ENCODE measurements at regions not wholly inside any gene's neighbourhood (a gene's known extent, or its start where the extent isn't known, plus 50 kb on each side); places are given as distances from the start of the nearest gene placed in this dataset.

GRCh38 chrX:150254909-150255308 is 108.2 kb upstream of the MAMLD1 start:
- Histone ChIP-seq H3K27me3 (ENCODE audit: control insufficient read depth in 3 of 3, insufficient read depth in 3 of 3, low read length in 2 of 3) (peaks cover 0 to 5% (median 0%) of the 10 kb centered on the region in 3 donors), H3K9me3 (ENCODE audit: control insufficient read depth in 4 of 4, insufficient read depth in 3 of 4, low read length in 3 of 4) (no peaks in the 10 kb centered on the region), H3K36me3 (ENCODE audit: control insufficient read depth in 4 of 4, insufficient read depth in 4 of 4, low read length in 4 of 4) (no peaks in the 10 kb centered on the region), H3K27ac (ENCODE audit: low read depth in 1 of 2, low read length in 1 of 2) (no peak overlapping the region), H3K9ac (ENCODE audit: insufficient read depth in 1 of 2, low read length in 2 of 2) (no peak overlapping the region), H3K4me1 (ENCODE audit: control insufficient read depth in 5 of 5, insufficient read depth in 5 of 5, low read length in 5 of 5) (no peaks in the 10 kb centered on the region), H3K4me3 (no peak overlapping the region)
- no peak for TF ChIP-seq CTCF (IDR thresholded peaks at IDR 0.05; ENCODE audit: control extremely low read depth, extremely low read depth)
- ATAC-seq (ENCODE audit: insufficient read depth, low FRiP score) (no peak), DNase-seq (no peak)
- WGBS, 2 donors = 80 to 92% methylated on average over 3 of the region's 3 CpGs

- Histone ChIP-seq H3K4me3 (no peak overlapping the region), H3K4me1 (ENCODE audit: control insufficient read depth in 5 of 5, insufficient read depth in 5 of 5, low read length in 5 of 5) (no peaks in the 10 kb centered on the region), H3K27ac (ENCODE audit: low read depth in 1 of 2, low read length in 1 of 2) (no peak overlapping the region), H3K9ac (ENCODE audit: insufficient read depth in 1 of 2, low read length in 2 of 2) (no peak overlapping the region), H3K27me3 (ENCODE audit: control insufficient read depth in 3 of 3, insufficient read depth in 3 of 3, low read length in 2 of 3) (peaks cover 0 to 5% (median 0%) of the 10 kb centered on the region in 3 donors), H3K36me3 (ENCODE audit: control insufficient read depth in 4 of 4, insufficient read depth in 4 of 4, low read length in 4 of 4) (no peaks in the 10 kb centered on the region), H3K9me3 (ENCODE audit: control insufficient read depth in 4 of 4, insufficient read depth in 3 of 4, low read length in 3 of 4) (no peaks in the 10 kb centered on the region)
- DNase-seq (no peak), ATAC-seq (ENCODE audit: insufficient read depth, low FRiP score) (no peak)
- no peak for TF ChIP-seq CTCF (IDR thresholded peaks at IDR 0.05; ENCODE audit: control extremely low read depth, extremely low read depth)
- WGBS, 2 donors = 60 to 77% methylated on average over 9 of the region's 9 CpGs
Observed at GRCh38 chrX:150255441-150256296, 107.4 kb upstream of the MAMLD1 start.

GRCh38 chrX:150256297-150256650 is 106.8 kb upstream of the MAMLD1 start:
- ATAC-seq (ENCODE audit: insufficient read depth, low FRiP score) (no peak), DNase-seq (no peak)
- H3K9ac ChIP-seq (ENCODE audit: insufficient read depth in 1 of 2, low read length in 2 of 2) = no peak overlapping the region
- H3K9me3 ChIP-seq (ENCODE audit: control insufficient read depth in 4 of 4, insufficient read depth in 3 of 4, low read length in 3 of 4) = no peaks in the 10 kb centered on the region
- peaks cover 0 to 5% (median 0%) of the 10 kb centered on the region in 3 donors for H3K27me3 ChIP-seq (ENCODE audit: control insufficient read depth in 3 of 3, insufficient read depth in 3 of 3, low read length in 2 of 3)
- 77 to 100% methylated on average over 2 of the region's 2 CpGs for WGBS, 2 donors
- no peak overlapping the region for H3K4me3 ChIP-seq
- no peak for TF ChIP-seq CTCF (IDR thresholded peaks at IDR 0.05; ENCODE audit: control extremely low read depth, extremely low read depth)
- H3K27ac ChIP-seq (ENCODE audit: low read depth in 1 of 2, low read length in 1 of 2) = no peak overlapping the region
- H3K4me1 ChIP-seq (ENCODE audit: control insufficient read depth in 5 of 5, insufficient read depth in 5 of 5, low read length in 5 of 5) = no peaks in the 10 kb centered on the region
- H3K36me3 ChIP-seq (ENCODE audit: control insufficient read depth in 4 of 4, insufficient read depth in 4 of 4, low read length in 4 of 4) = no peaks in the 10 kb centered on the region
